ENCODE measurements at regions not wholly inside any gene's neighbourhood (a gene's known extent, or its start where the extent isn't known, plus 50 kb on each side); places are given as distances from the start of the nearest gene placed in this dataset.

DNA sequence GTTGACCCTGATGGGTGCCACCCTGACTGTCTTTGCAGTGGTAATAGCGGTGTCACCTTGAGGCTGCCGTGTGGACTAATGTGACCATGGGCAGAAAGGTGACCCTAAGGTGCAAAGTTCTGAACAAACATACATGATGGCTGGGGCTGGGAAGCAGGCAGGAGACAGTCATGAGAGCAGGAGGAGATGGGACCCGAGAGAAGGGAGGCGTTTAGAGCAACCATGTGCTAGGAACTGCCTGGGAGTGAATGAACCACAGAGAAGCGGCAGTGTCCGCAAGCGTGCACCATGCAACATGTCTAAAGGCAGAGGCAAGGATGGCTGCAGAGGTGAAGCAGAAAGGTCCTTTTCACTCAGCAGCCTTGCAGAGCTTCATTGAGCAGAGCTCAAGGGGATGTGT is 113.1 kb upstream of the GDF10 start:
- TF ChIP-seq CTCF (IDR thresholded peaks at IDR 0.05) (no peak), POLR2A (IDR thresholded peaks at IDR 0.05) (no peak)
